Stomach (tissue), 8 donors: ENCODE measurements at regions not wholly inside any gene's neighbourhood (a gene's known extent, or its start where the extent isn't known, plus 50 kb on each side); places are given as distances from the start of the nearest gene placed in this dataset.

Source experiments
- DNase-seq, 2 donors: peaks; one replicate each; pipeline versions ENCODE4 v3.0.0 to v3.0.0-alpha.2; 2013 to 2019
- H3K27ac ChIP-seq, 5 donors: fragments of 200-600 bp in 4 of 5; sonication (generic) in 4 of 5; one replicate each; pipeline ENCODE4 v1.5.1; 2013 to 2019; ENCODE audit warnings: mild to moderate bottlenecking in 1 of 5, moderate library complexity in 1 of 5
- H3K27me3 ChIP-seq, 3 donors: fragments of 200-600 bp; sonication (generic); one replicate each; pipeline ENCODE4 v1.5.1; 2017 to 2019; ENCODE audit warnings: mixed run types in 1 of 3
- H3K36me3 ChIP-seq, 4 donors: fragments of 200-600 bp; sonication (generic); 1 replicate in 3 of 4; 2 replicates in 1 of 4; pipeline ENCODE4 v1.5.1; 2016 to 2019
- H3K4me1 ChIP-seq, 4 donors: fragments of 200-600 bp; sonication (generic); one replicate each; pipeline ENCODE4 v1.5.1; 2016 to 2019
- H3K4me3 ChIP-seq, 4 donors: fragments of 200-600 bp; sonication (generic) in 3 of 4; one replicate each; pipeline ENCODE4 v1.5.1; 2016 to 2019; ENCODE audit warnings: mild to moderate bottlenecking in 1 of 4
- H3K9me3 ChIP-seq, 4 donors: fragments of 200-600 bp; sonication (generic); one replicate each; pipeline ENCODE4 v1.5.1; 2016 to 2019
- CTCF ChIP-seq, 7 experiments: fragments of 450-650 bp in 4 of 7; fragments of 200-600 bp in 3 of 7; sonication (generic) in 3 of 7; IDR thresholded peaks; one replicate each; pipeline ENCODE4 v1.5.1; 2016 to 2019; ENCODE audit warnings: antibody characterized with exemption in 7 of 7, control low read depth in 2 of 7, mild to moderate bottlenecking in 1 of 7
- EP300 ChIP-seq: sonication (generic); formaldehyde crosslinking; IDR thresholded peaks from one replicate; pipeline ENCODE4 v1.6.1; 2017; ENCODE audit warnings: antibody characterized with exemption
- POLR2A ChIP-seq, 4 donors: fragments of 450-650 bp; IDR thresholded peaks; one replicate each; pipeline ENCODE4 v1.6.1; 2016; ENCODE audit warnings: antibody characterized with exemption in 4 of 4, control low read depth in 2 of 4, mild to moderate bottlenecking in 1 of 4, moderate library complexity in 1 of 4
- POLR2AphosphoS5 ChIP-seq, 3 donors: sonication (generic); formaldehyde crosslinking; IDR thresholded peaks; one replicate each; pipeline ENCODE4 v1.6.1; 2016; ENCODE audit warnings: antibody characterized with exemption in 3 of 3
- WGBS, 5 donors: extraction: QIAGEN DNeasy Blood & Tissue Kit in 3 of 5; methylation state at CpG; one replicate each; pipeline versions ENCODE4 v1.1.5 to v1.1.7; 2013 to 2018; 5-methylcytosine and 5-hydroxymethylcytosine counted together
- intact Hi-C: fragments of 100-400 bp; cut with DNase I; formaldehyde crosslinking; loops from one replicate; pipeline ENCODE4 v1.15.1; 2023; ENCODE audit warnings: low total_unique reads
- donor health status: healthy with polysubstance abuse.
- donor health status: Bipolar disorder and iron deficiency.
- donor health status: healthy.

DNA sequence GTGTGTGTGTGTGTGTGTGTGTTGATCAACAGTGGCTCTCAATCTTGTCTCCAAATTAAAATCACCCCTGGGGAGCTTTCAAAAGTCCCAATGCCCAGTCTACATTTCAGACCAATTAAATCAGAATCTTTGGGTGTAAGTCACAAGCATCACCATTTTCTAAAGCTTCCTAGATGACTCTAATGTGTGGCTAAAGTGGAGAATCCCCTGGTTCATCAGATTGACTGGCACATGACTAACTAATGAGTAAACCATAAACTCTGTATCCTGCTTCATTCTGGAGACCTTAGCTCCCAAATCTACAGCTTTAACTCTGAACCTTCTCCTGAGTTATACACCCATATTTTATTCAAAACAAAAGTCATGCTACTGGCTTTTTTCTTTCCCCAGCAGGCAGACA lies 131.3 kb downstream of the SUCLA2 start:
- intact Hi-C loops = no loop called here
- no peak for TF ChIP-seq POLR2A (IDR thresholded peaks at IDR 0.05)
- TF ChIP-seq POLR2AphosphoS5 (IDR thresholded peaks at IDR 0.05) = no peak
- no peak for TF ChIP-seq CTCF (IDR thresholded peaks at IDR 0.05)
- no peak for TF ChIP-seq EP300
- no peak overlapping the region for H3K27ac ChIP-seq
- no peaks in the 10 kb centered on the region for H3K4me1 ChIP-seq
- H3K9me3 ChIP-seq = peaks cover 5 to 22% (median 18%) of the 10 kb centered on the region in 4 donors
- no peaks in the 10 kb centered on the region for H3K27me3 ChIP-seq
- no peak for DNase-seq
- H3K4me3 ChIP-seq = no peak overlapping the region
- no peaks in the 10 kb centered on the region for H3K36me3 ChIP-seq

- no peak overlapping the region for H3K27ac ChIP-seq
- H3K9me3 ChIP-seq = no peaks in the 10 kb centered on the region
- 56 to 68% (median 59%) methylated on average over 3 of the region's 3 CpGs for WGBS, 5 donors
- H3K4me1 ChIP-seq = no peaks in the 10 kb centered on the region
- no peak overlapping the region for H3K4me3 ChIP-seq
- H3K27me3 ChIP-seq = no peaks in the 10 kb centered on the region
- intact Hi-C loops = no loop called here
- no peaks in the 10 kb centered on the region for H3K36me3 ChIP-seq
- TF ChIP-seq POLR2AphosphoS5 (IDR thresholded peaks at IDR 0.05) (no peak), CTCF (IDR thresholded peaks at IDR 0.05) (no peak), POLR2A (IDR thresholded peaks at IDR 0.05) (no peak)
- DNase-seq = no peak
Observed at GRCh38 chr13:47865883-47866282, 135.2 kb downstream of the SUCLA2 start.

DNA sequence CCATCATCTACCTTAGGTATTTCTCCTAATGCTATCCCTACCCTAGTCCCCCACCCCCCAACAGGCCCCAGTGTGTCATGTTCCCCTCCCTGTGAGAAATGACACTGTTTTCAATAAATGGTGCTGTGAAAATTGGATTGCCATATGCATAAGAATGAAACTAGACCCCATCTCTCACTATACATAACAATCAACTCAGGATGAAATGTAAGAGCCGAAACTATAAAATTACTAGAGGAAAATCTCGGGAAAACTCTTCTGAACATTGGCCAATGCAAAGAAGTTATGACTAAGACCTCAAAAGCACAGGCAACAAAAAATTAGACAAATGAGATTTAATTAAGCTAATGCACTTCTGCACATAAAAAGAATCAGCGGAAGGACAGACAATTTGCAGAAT lies 138.2 kb downstream of the SUCLA2 start:
- no peaks in the 10 kb centered on the region for H3K36me3 ChIP-seq
- intact Hi-C loops = no loop called here
- H3K27me3 ChIP-seq = no peaks in the 10 kb centered on the region
- H3K4me1 ChIP-seq = no peaks in the 10 kb centered on the region
- no peak for TF ChIP-seq POLR2AphosphoS5 (IDR thresholded peaks at IDR 0.05)
- no peak for TF ChIP-seq POLR2A (IDR thresholded peaks at IDR 0.05)
- TF ChIP-seq EP300 = no peak
- no peak for TF ChIP-seq CTCF (IDR thresholded peaks at IDR 0.05)
- no peak overlapping the region for H3K27ac ChIP-seq
- H3K4me3 ChIP-seq = no peak overlapping the region
- WGBS, 5 donors = 86 to 95% (median 90%) methylated on average over 3 of the region's 3 CpGs
- DNase-seq = no peak
- no peaks in the 10 kb centered on the region for H3K9me3 ChIP-seq

DNA sequence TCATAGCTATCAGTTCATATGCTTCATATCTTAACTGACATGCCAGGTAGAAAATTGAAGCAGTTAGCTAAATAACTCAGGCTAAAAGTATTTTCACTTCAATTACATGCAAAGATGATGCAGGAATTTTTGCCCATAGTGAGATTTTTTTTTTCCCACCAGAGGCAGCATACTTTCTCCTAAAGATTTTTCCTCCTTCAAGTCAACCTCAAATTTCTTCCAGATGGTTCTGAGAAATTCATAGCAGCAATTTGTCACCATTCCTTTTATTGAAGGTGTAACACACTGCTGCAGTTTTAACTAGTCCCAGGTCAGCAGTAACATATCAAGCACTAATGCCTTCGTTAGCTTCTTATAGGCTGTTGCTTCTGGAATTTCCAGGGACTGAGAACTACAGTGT lies 141.9 kb downstream of the SUCLA2 start:
- no peak for TF ChIP-seq POLR2AphosphoS5 (IDR thresholded peaks at IDR 0.05)
- no peak for TF ChIP-seq POLR2A (IDR thresholded peaks at IDR 0.05)
- no peak for TF ChIP-seq EP300
- no peak for TF ChIP-seq CTCF (IDR thresholded peaks at IDR 0.05)
- intact Hi-C loops = no loop called here
- no peaks in the 10 kb centered on the region for H3K9me3 ChIP-seq
- H3K27me3 ChIP-seq = no peaks in the 10 kb centered on the region
- H3K36me3 ChIP-seq = no peaks in the 10 kb centered on the region
- H3K4me3 ChIP-seq = no peak overlapping the region
- no peak for DNase-seq
- H3K4me1 ChIP-seq = no peaks in the 10 kb centered on the region
- no peak overlapping the region for H3K27ac ChIP-seq
- 58 to 78% (median 73%) methylated on average over 1 of the region's 1 CpG for WGBS, 5 donors
